Astrocyte of the hippocampus (primary cell): ENCODE measurements at regions not wholly inside any gene's neighbourhood (a gene's known extent, or its start where the extent isn't known, plus 50 kb on each side); places are given as distances from the start of the nearest gene placed in this dataset.

Experiments used
- DNase-seq: peaks from one replicate; pipeline ENCODE4 v3.0.0; 2011; ENCODE audit warnings: low read depth, low spot score

DNA sequence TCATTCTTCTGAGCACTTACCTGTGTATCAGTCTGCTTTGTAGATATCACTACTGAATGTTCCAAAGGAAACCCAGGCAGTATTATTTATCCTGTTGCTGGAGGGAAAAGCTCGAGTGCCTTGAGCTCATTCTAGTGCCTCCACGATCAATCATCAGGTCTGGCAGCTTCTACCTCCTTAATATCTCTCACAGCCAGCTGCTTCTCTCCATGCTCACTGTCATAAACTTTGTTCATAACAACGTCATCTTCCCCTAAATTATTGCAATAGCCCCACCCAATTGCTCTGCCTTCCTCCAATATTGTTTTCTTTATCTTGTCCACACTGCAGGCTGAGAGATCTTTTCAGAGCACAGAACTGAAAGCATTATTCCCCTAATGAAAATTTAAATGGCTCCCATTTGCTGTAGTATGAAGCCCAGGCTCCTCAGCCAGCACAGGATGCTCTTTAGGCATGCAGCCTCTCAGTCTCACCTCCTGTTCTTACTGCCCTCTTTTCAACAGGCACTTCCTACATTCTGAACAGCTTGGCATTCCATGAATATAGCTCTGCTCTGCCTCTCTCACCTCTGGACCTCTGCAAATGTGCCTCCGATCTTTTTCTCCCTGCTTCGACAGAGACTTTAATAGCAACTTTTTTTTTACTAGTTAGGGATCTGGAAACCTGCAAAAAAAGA lies 504.2 kb upstream of the IGFBP7 start:
- no peak for DNase-seq

DNA sequence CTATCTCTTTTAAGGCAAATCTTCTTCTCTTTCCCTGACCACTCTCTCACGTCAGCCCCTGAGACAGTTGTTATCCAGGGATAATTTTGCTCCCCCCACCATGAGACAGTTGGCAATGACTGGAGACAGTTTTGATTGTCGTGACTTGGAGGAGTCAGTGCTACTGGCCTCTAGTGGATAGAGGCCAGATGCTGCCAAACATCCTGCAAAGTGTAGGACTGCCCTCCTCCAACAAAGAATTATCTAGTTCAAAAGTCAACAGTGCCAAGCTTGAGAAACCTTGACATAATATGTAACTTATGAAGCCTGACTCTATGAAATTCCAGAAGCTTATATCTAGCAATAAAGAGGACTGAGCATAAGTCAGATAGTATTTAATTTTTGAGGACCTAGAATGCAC lies 502.1 kb upstream of the IGFBP7 start:
- no peak for DNase-seq

DNA sequence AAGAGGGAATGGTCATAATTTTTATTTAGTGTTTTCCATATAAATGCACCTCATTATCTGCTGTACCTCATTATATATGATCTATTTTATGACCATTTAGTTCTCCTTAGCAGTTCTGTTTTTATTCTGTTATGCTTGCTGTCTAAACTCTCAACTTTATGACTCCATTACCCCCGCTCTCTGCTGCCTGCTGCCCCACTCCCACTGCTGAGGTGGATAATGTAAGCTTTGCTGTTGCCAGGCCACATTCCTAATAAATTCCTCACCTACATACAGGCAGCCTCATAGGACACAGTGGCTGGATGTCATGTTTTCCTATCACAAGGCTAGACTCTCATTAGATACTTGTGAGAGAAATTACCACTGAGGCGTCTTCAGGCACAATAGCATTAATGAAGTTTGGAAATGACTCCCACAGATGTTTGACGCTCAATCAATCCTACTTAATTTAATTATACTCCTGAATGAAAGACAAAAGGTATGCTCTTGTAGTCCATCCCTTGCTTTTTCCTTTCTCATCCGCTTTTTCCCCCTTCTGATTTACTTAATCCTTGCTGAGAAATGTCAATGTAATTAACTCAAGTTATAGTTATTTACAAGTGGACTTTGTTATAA lies 497.5 kb upstream of the IGFBP7 start:
- DNase-seq = peak; percentile 67

- no peak for DNase-seq
Observed at GRCh38 chr4:57605376-57605775, 495.2 kb upstream of the IGFBP7 start.

- DNase-seq = no peak
Observed at GRCh38 chr4:57602141-57602540, 492.0 kb upstream of the IGFBP7 start.

- no peak for DNase-seq
Observed at GRCh38 chr4:57591073-57591472, 480.9 kb upstream of the IGFBP7 start.

DNA sequence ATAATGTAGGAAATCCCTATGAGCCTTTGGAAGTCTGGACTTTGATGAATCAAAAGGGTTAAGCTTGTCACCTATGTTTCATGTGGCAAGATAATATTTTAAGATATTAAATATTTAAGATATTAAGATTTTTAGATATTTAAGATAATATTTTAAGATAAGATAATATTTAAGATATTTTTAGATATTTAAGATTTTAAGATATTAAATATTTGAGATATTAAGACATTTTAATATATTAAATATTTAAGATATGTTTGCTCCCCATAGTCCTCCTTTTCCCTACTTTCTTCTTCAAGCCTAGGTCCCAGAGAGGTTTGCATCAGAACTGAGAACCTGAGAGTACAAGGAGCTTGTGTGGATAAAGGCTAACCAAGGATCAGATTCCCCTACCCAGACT lies 478.4 kb upstream of the IGFBP7 start:
- DNase-seq = no peak

- DNase-seq = no peak
Observed at GRCh38 chr4:57580710-57581599, 470.8 kb upstream of the IGFBP7 start.

- no peak for DNase-seq
Observed at GRCh38 chr4:57575426-57575825, 465.2 kb upstream of the IGFBP7 start.

DNA sequence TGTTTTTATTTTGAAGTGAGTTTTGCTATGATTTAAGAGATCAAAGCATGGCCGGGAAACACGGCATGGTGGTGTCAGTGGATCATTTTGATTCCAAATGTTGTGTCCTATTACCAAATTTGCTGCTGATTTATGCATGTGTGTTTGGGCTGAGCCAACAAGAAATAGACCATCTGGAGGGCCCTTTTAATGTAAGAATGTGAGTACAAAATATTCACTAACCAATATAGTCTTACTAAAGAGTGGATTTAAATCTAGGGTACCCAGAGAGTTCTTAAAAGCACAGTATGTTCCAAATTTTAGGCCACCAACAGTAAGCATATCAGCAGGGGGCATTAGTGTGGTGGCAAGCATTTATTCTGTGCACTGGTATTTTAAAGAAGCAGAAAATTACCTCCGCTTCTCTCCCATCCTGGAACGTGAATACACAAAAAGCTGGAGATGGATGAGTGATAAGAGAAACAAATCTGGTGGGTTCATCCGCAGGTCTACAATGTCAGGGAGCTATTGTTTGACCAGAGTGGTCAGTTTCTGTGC lies 444.4 kb upstream of the IGFBP7 start:
- DNase-seq = peak; percentile 3

- no peak for DNase-seq
Observed at GRCh38 chr4:57553728-57554127, 443.5 kb upstream of the IGFBP7 start.

DNA sequence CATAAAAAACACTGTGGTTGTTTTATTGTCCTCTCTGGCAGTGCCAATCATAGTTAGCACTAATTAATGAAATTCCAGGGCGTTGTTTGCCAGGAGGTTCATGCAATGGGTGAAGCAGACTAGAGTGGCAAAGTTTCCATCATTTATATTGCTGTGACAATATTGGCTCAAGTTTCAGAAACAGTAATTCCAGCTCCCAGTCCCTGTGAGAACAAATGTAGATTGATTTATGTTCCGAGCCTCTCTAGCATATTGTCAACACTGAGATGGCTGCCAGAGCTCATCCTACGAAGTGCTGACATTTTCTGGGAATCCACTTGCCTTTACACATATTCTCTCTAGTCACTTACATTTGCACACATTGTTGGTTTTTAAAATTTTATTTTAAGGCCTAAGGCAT lies 440.0 kb upstream of the IGFBP7 start:
- DNase-seq = no peak

DNA sequence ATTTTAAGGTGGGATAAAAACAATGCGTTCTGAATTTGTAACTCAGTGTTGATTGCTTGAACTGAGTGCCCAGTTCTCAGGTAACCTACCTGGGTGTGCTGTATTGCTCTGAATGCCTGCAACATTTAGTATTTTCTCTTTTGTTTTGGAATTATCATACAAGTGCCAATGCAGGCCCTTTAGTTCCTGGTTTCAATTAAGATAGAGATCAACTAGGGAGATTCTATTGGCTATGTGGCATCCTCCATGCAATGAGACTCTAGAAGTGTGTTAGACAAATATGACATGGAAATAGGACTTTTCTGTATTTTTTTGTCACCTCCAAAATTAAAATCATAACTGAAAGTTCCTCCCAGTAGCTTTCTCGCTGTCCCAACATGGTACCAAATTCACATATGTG lies 438.7 kb upstream of the IGFBP7 start:
- DNase-seq = no peak

GRCh38 chr4:57544811-57545654 lies 434.8 kb upstream of the IGFBP7 start:
- no peak for DNase-seq

DNA sequence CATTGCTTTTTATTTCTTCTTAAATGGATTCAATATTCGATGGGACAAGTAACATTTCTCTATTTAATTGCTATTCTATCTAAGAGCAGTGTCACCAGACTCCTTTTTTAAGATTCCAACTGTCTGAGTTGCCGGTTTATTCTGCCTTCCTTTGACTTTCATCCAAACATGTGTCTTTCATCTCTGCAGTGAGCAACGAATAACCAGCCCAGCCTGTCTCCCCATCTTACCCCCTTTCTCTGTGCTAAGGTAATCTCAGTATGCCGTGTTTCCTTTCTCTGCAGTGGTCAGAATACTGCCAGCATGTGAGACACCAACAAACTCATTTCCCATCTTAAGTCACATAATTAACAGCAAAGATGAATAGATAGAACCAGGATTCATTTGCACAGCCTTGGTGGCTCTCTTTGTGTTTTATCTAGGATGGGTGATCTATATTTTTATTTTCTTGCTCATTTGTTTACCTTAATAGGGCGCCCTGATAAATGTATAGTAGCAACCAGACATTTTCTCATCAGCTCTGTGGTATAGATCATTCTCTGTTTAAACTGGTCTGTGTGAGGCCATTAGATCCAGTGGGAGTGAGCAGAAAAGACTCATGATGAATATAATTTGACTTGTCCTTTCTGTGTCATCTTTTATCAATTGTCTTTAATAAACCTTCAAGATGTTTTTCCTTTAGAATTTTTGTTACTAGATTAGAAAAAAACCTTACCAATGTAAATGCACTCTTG lies 394.8 kb upstream of the IGFBP7 start:
- peak; percentile 8 for DNase-seq

DNA sequence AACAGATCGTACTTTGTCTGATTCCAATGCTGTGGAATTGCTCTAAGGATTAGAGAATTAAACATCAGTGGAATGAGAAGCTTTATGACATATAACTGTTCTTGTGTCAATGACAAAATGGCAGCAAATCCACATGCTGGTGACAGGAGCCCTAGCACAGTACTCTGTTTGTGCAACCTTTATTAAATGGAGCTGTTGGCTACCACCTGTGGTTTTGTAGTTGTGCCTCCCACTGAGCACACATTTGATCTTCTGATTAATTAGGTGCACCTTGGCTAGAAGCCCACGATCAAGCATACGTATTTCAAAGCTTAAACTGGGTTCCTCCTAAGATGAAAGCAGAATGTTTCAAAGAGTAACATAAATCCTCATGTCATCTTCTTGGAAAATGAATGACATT lies 394.0 kb upstream of the IGFBP7 start:
- DNase-seq = peak; percentile 11

DNA sequence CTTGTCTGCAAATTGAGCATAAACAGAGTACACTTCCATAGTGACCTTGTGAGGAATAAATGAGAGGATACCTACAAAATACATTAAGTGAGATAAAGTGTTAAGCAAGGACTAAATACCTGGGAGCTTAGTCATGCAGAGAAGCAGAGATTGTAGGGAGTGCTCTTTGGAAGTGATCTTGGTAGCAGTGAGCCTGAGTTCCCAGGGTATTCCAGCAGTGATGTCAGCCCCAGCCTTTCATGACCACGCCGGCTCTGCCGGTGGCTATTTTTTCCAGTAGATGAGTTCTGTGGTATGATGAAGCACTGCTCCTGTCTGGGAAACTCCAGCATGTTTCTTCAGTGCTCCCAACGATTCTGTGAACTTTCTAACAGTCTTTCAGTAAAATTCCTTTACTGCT lies 391.5 kb upstream of the IGFBP7 start:
- DNase-seq = peak; percentile 96

DNA sequence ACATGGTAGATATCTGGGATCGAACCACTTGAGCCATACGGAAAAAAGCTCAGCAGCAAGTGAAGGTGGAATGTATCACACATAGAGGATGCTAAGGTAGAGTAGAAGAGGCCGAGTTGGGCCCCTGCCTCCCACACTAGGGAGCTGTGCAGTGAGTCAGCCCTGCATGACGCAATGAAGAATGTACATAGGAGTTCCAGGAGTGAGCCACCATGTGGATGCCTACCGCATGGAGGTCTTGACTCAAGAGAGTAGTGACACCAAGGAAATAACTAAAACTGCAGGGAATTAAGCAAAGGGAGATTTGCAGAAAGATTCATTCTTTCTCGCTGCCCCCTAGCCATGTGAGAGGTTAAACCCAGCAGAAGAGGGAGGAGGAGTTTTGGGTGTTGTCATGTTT lies 389.6 kb upstream of the IGFBP7 start:
- no peak for DNase-seq

DNA sequence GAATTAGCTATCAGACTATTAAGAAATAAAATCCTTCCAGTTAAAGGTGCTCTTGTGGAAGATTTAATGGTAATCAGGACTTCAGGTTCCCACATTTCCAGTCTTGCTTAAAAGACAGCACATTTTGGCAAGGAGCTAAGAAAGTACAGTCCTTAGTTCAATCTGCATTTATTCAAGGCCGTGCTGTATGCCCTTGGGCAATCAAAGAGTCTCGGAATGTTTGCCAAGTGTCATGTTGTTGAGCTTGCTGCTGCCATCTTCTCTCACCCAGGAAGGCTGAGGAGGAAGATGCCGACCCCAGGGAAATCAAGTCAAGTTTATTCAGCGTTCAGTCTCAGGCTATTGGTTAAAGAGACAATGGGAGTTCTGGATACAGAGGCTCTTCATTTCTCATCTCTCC lies 388.1 kb upstream of the IGFBP7 start:
- DNase-seq = no peak

DNA sequence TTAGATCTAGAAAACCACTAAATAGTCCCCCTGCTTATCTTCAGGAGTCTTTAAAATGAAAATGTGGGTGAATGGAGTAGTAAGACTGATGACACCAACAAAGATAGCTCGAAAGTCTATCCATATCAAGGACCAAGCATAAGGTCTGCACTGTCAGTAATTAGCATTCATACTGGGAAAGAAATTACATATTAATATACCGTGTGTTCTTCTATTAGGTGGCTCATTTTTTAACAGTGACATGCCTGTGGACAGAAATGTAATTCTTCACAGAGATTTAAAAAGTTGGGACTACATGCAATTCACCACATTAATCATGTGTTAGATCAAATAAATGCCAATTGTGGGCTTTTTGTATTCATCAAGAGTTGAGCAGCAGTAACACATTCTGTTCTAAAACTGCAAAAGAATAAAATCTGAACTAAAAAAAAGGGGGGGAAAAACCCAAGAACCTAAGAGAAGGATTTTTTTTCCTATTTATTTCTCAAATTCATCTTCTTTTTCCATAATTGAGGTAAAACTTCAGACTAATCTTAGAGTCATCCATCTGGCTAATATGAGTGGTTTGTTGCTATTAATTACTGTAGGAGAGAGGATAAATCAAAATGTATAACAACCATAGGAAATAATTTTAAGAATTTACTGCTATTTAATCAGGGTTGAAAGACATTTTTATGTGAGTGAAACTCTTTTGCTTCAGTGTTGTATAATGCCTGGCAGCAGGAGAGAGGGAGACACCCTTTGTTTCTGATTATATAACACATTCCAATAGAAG lies 386.7 kb upstream of the IGFBP7 start:
- no peak for DNase-seq
